ENCODE measurements at regions not wholly inside any gene's neighbourhood (a gene's known extent, or its start where the extent isn't known, plus 50 kb on each side); places are given as distances from the start of the nearest gene placed in this dataset.
A peak's percentile ranks its signal among the peaks of the same experiment; 100 is the strongest.
"Not testable (repeated sequence)": the region's sequence is repeated elsewhere in the genome, so short reads cannot be mapped to it uniquely, and the experiment has no call there.

GRCh38 chr1:182331387-182331786 is 60.2 kb downstream of the GLUL start:
- DNase-seq: no peak

- DNase-seq: no peak
These were observed 61.3 kb downstream of the GLUL start for GRCh38 chr1:182330303-182330702.

- no peak for DNase-seq
These were observed 62.1 kb downstream of the GLUL start for GRCh38 chr1:182329471-182329870.

GRCh38 chr1:182328591-182328990 is 63.0 kb downstream of the GLUL start:
- no peak for DNase-seq

- no peak for DNase-seq
These were observed 66.3 kb downstream of the GLUL start for GRCh38 chr1:182325339-182325738.

GRCh38 chr1:182321532-182321931 is 70.1 kb downstream of the GLUL start:
- not testable (repeated sequence) for DNase-seq

GRCh38 chr1:182317611-182318161 is 73.9 kb downstream of the GLUL start:
- peak; percentile 35 for DNase-seq

GRCh38 chr1:182316454-182316853 is 75.1 kb downstream of the GLUL start:
- not testable (repeated sequence) for DNase-seq

- no peak for DNase-seq
These were observed 76.4 kb downstream of the GLUL start for GRCh38 chr1:182315167-182315556.

- DNase-seq: no peak
These were observed 81.8 kb downstream of the GLUL start for GRCh38 chr1:182309631-182310351.

- no peak for DNase-seq
These were observed 82.8 kb downstream of the GLUL start for GRCh38 chr1:182308826-182309225.

- DNase-seq: not testable (repeated sequence)
These were observed 84.1 kb downstream of the GLUL start for GRCh38 chr1:182307486-182307885.

GRCh38 chr1:182305861-182306260 is 85.7 kb downstream of the GLUL start:
- no peak for DNase-seq

GRCh38 chr1:182304627-182305026 is 87.0 kb downstream of the GLUL start:
- DNase-seq: no peak

- no peak for DNase-seq
These were observed 87.4 kb downstream of the GLUL start for GRCh38 chr1:182304218-182304617.

GRCh38 chr1:182303778-182304177 is 87.8 kb downstream of the GLUL start:
- no peak for DNase-seq

- DNase-seq: peak; percentile 26
These were observed 90.0 kb downstream of the GLUL start for GRCh38 chr1:182301467-182302198.

- no peak for DNase-seq
These were observed 90.6 kb downstream of the GLUL start for GRCh38 chr1:182301026-182301436.

- peak; percentile 65 for DNase-seq
These were observed 91.6 kb downstream of the GLUL start for GRCh38 chr1:182299728-182300616.

- not testable (repeated sequence) for DNase-seq
These were observed 92.4 kb downstream of the GLUL start for GRCh38 chr1:182299054-182299727.

- DNase-seq: no peak
These were observed 94.3 kb downstream of the GLUL start for GRCh38 chr1:182297335-182297734.

- no peak for DNase-seq
These were observed 95.9 kb downstream of the GLUL start for GRCh38 chr1:182295697-182296096.
